Motor neuron (in vitro differentiated cells): ENCODE measurements at regions not wholly inside any gene's neighbourhood (a gene's known extent, or its start where the extent isn't known, plus 50 kb on each side); places are given as distances from the start of the nearest gene placed in this dataset.
"Not testable (repeated sequence)": the region's sequence is repeated elsewhere in the genome, so short reads cannot be mapped to it uniquely, and the experiment has no call there.

Source experiments
- ATAC-seq, 8 experiments: fragments of 200-7000 bp; cut with Tn5 transposase; replicated peaks in 6 of 8; 2 replicates each; pipeline ENCODE4 v1.8.0; 2021; ENCODE audit warnings: mild to moderate bottlenecking in 8 of 8, moderate library complexity in 8 of 8
- H3K27ac ChIP-seq, 2 donors: fragments of 250-450 bp; sonication (Bioruptor Pico); 2 replicates each; pipeline ENCODE4 v1.9.0; 2021; ENCODE audit warnings: antibody characterized with exemption in 2 of 2, mild to moderate bottlenecking in 2 of 2, moderate library complexity in 1 of 2
- H3K4me1 ChIP-seq, 2 donors: fragments of 250-450 bp; sonication (Bioruptor Pico); replicated peaks in 1 of 2; 2 replicates each; pipeline ENCODE4 v1.6.1; 2021; ENCODE audit warnings: antibody characterized with exemption in 2 of 2, mild to moderate bottlenecking in 2 of 2, moderate library complexity in 1 of 2
- H3K4me3 ChIP-seq, 5 donors: fragments of 250-450 bp; sonication (Bioruptor Pico); 2 replicates each; pipeline ENCODE4 v1.9.0; 2021; ENCODE audit warnings: antibody characterized with exemption in 5 of 5, mild to moderate bottlenecking in 5 of 5, moderate library complexity in 4 of 5
- WGBS, 10 experiments: fragments of 450-650 bp; shearing (Covaris generic); methylation state at CpG; one replicate each; pipeline ENCODE4 v1.0.0; 2022; 5-methylcytosine and 5-hydroxymethylcytosine counted together
- in situ Hi-C, 9 experiments: fragments of 400-800 bp; cut with MboI; loops; one replicate each; pipeline ENCODE4 v1.15.0; 2021; ENCODE audit warnings: low sequenced_read_pairs in 9 of 9, low pct_unique_long_range_greater_than_20kb in 2 of 9; ENCODE audit not compliant: unreplicated experiment in 9 of 9

- no peak for ATAC-seq
- peaks cover 29 to 32% of the 10 kb centered on the region in 2 donors for H3K4me1 ChIP-seq
- in situ Hi-C loops, result loop anchor here in 3 of 9 experiments (25.0 kb wide), 1 partner anchor 131 kb away; no protein-coding TSS in a partner anchor
- no peak overlapping the region for H3K4me3 ChIP-seq
- 55 to 100% (median 87%) methylated on average over 1 to 5 of the region's 6 CpGs for WGBS, 10 experiments
- H3K27ac ChIP-seq, result no peak overlapping the region
Observed at GRCh38 chr11:13206086-13206640, 71.4 kb upstream of the BMAL1 start.

GRCh38 chr11:13207270-13207664 lies 70.3 kb upstream of the BMAL1 start:
- ATAC-seq, result peak in 3 of 8 experiments; percentile 6 to 9 (median 6)
- in situ Hi-C loops, result loop anchor here in 3 of 9 experiments (25.0 kb wide), 1 partner anchor 130 kb away; no protein-coding TSS in a partner anchor

GRCh38 chr11:13207665-13208594 lies 69.7 kb upstream of the BMAL1 start:
- WGBS, 10 experiments, result 2 to 68% (median 27%) methylated on average over 3 to 15 of the region's 16 CpGs
- H3K27ac ChIP-seq, result peak overlapping the region; percentile 53 to 76
- H3K4me3 ChIP-seq, result no peak overlapping the region
- peak; percentile 57 to 86 (median 78) for ATAC-seq
- in situ Hi-C loops, result loop anchor here in 3 of 9 experiments (25.0 kb wide), 1 partner anchor 129 kb away; no protein-coding TSS in a partner anchor
- peaks cover 29 to 32% of the 10 kb centered on the region in 2 donors for H3K4me1 ChIP-seq

More at GRCh38 chr11:13207270-13207664, 70.3 kb upstream of the BMAL1 start:
- H3K4me1 ChIP-seq, result peaks cover 29 to 32% of the 10 kb centered on the region in 2 donors
- H3K4me3 ChIP-seq, result no peak overlapping the region
- peak overlapping the region in 1 of 2 donors; percentile 76 for H3K27ac ChIP-seq
- 44 to 100% (median 60%) methylated on average over 1 to 3 of the region's 3 CpGs; no CpG with 5 or more reads in 1 of the 10 experiments for WGBS, 10 experiments

GRCh38 chr11:13208921-13209320 lies 68.7 kb upstream of the BMAL1 start:
- H3K27ac ChIP-seq, result peak overlapping the region; percentile 8 to 11
- in situ Hi-C loops, result loop anchor here in 3 of 9 experiments (25.0 kb wide), 1 partner anchor 128 kb away; no protein-coding TSS in a partner anchor
- 38 to 100% (median 71%) methylated on average over 1 to 3 of the region's 3 CpGs; no CpG with 5 or more reads in 4 of the 10 experiments for WGBS, 10 experiments

GRCh38 chr11:13209379-13209778 lies 68.2 kb upstream of the BMAL1 start:
- Histone ChIP-seq H3K4me3 (no peak overlapping the region), H3K27ac (no peak overlapping the region), H3K4me1 (peaks cover 29 to 32% of the 10 kb centered on the region in 2 donors)
- in situ Hi-C loops, result loop anchor here in 3 of 9 experiments (25.0 kb wide), 1 partner anchor 128 kb away; no protein-coding TSS in a partner anchor
- ATAC-seq, result no peak
- 67 to 100% (median 87%) methylated on average over 1 to 3 of the region's 3 CpGs; no CpG with 5 or more reads in 2 of the 10 experiments for WGBS, 10 experiments

More at GRCh38 chr11:13208921-13209320, 68.7 kb upstream of the BMAL1 start:
- peak in 3 of 8 experiments; percentile 23 to 26 (median 23) for ATAC-seq
- H3K4me1 ChIP-seq, result peaks cover 29 to 32% of the 10 kb centered on the region in 2 donors
- no peak overlapping the region for H3K4me3 ChIP-seq

- 0 to 50% (median 10%) methylated on average over 1 of the region's 1 CpG; no CpG with 5 or more reads in 4 of the 10 experiments for WGBS, 10 experiments
- H3K27ac ChIP-seq, result no peak overlapping the region
- H3K4me3 ChIP-seq, result no peak overlapping the region
- in situ Hi-C loops, result loop anchor here in 6 of 9 experiments (10.0 to 25.0 kb wide), 3 partner anchors 124 to 134 kb away; no protein-coding TSS in a partner anchor
- peak; percentile 13 to 86 (median 55) for ATAC-seq
- H3K4me1 ChIP-seq, result peaks cover 26 to 32% of the 10 kb centered on the region in 2 donors
Observed at GRCh38 chr11:13210424-13210823, 67.2 kb upstream of the BMAL1 start.

- no peak overlapping the region for H3K27ac ChIP-seq
- peak in 1 of 8 experiments; percentile 2 for ATAC-seq
- H3K4me1 ChIP-seq, result peaks cover 6 to 8% of the 10 kb centered on the region in 2 donors
- in situ Hi-C loops, result loop anchor here in 6 of 9 experiments (10.0 to 25.0 kb wide), 3 partner anchors 121 to 131 kb away; no protein-coding TSS in a partner anchor
- no peak overlapping the region for H3K4me3 ChIP-seq
- 0 to 100% (median 70%) methylated on average over 1 to 5 of the region's 5 CpGs; no CpG with 5 or more reads in 3 of the 10 experiments for WGBS, 10 experiments
Observed at GRCh38 chr11:13214276-13214675, 63.3 kb upstream of the BMAL1 start.

- H3K27ac ChIP-seq, result no peak overlapping the region
- in situ Hi-C loops, result loop anchor here in 6 of 9 experiments (10.0 to 25.0 kb wide), 3 partner anchors 120 to 130 kb away; no protein-coding TSS in a partner anchor
- peaks cover 1 to 8% of the 10 kb centered on the region in 2 donors for H3K4me1 ChIP-seq
- no peak overlapping the region for H3K4me3 ChIP-seq
- 30 to 100% (median 80%) methylated on average over 1 to 3 of the region's 4 CpGs; no CpG with 5 or more reads in 4 of the 10 experiments for WGBS, 10 experiments
- ATAC-seq, result peak in 2 of 8 experiments; percentile 38 to 43
Observed at GRCh38 chr11:13215149-13215548, 62.4 kb upstream of the BMAL1 start.

- no peak overlapping the region for H3K27ac ChIP-seq
- H3K4me3 ChIP-seq, result no peak overlapping the region
- H3K4me1 ChIP-seq, result peaks cover 0 to 5% of the 10 kb centered on the region in 2 donors
- ATAC-seq, result peak; percentile 20 to 96 (median 93)
- in situ Hi-C loops, result loop anchor here in 6 of 9 experiments (10.0 to 25.0 kb wide), 3 partner anchors 119 to 129 kb away; no protein-coding TSS in a partner anchor
- 0 to 90% (median 41%) methylated on average over 2 to 4 of the region's 8 CpGs; no CpG with 5 or more reads in 2 of the 10 experiments for WGBS, 10 experiments
Observed at GRCh38 chr11:13216019-13216710, 61.4 kb upstream of the BMAL1 start.

- peaks cover 0 to 5% of the 10 kb centered on the region in 2 donors for H3K4me1 ChIP-seq
- peak in 7 of 8 experiments; percentile 7 to 54 (median 41) for ATAC-seq
- 0 to 100% (median 83%) methylated on average over 1 to 3 of the region's 3 CpGs; no CpG with 5 or more reads in 3 of the 10 experiments for WGBS, 10 experiments
- in situ Hi-C loops, result loop anchor here in 6 of 9 experiments (10.0 to 25.0 kb wide), 3 partner anchors 118 to 128 kb away; no protein-coding TSS in a partner anchor
- H3K27ac ChIP-seq, result no peak overlapping the region
- H3K4me3 ChIP-seq, result no peak overlapping the region
Observed at GRCh38 chr11:13216711-13217075, 60.9 kb upstream of the BMAL1 start.

GRCh38 chr11:13218685-13219084 lies 58.9 kb upstream of the BMAL1 start:
- not testable (repeated sequence) for H3K4me3 ChIP-seq, H3K27ac ChIP-seq, ATAC-seq, H3K4me1 ChIP-seq
- in situ Hi-C loops, result loop anchor here in 6 of 9 experiments (10.0 to 25.0 kb wide), 3 partner anchors 116 to 126 kb away; no protein-coding TSS in a partner anchor
- 100% methylated on average over 1 of the region's 1 CpG; no CpG with 5 or more reads in 6 of the 10 experiments for WGBS, 10 experiments
